GM18951 (cell line): ENCODE measurements at regions not wholly inside any gene's neighbourhood (a gene's known extent, or its start where the extent isn't known, plus 50 kb on each side); places are given as distances from the start of the nearest gene placed in this dataset.

Experiments used
- POLR2A ChIP-seq: IDR thresholded peaks from 4 replicates; pipeline ENCODE4 v1.6.1; 2011; ENCODE audit warnings: mild to moderate bottlenecking; ENCODE audit not compliant: insufficient read length, insufficient read depth; ENCODE audit errors: extremely low read depth
- in situ Hi-C: fragments of 300-500 bp; cut with MboI; formaldehyde crosslinking; loops from one replicate; pipeline ENCODE4 v1.12.0; 2022; ENCODE audit warnings: low sequenced_read_pairs, mixed read lengths, inconsistent platforms; ENCODE audit not compliant: unreplicated experiment

DNA sequence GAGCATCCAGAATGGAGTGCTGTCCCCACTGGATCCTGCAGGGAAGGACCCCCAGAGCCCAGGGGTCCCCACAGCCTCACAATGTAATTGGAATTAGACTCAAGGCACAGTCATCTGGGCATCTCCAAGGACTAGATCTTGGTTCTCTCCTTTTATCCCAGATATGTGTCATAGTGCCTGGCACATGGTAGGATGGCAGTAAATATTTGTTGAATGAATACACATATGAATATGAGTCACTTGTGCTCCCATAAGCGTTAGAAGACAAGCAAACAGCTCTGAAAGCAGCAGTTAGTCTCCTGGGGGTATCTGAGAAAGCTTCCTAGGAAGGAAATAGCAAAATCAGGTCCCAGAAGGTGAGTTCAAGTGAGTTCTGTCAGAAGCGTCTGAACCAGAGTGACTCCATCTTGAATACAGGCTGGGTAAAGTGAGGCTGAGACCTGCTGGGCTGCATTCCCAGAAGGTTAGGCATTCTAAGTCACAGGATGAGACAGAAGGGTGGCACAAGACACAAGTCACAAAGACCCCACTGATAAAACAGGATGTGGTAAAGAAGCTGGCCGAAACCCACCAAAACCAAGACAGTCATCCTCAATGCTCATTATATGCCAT lies 234.1 kb upstream of the ID2 start:
- TF ChIP-seq POLR2A = no peak
- in situ Hi-C loops = no loop called here

DNA sequence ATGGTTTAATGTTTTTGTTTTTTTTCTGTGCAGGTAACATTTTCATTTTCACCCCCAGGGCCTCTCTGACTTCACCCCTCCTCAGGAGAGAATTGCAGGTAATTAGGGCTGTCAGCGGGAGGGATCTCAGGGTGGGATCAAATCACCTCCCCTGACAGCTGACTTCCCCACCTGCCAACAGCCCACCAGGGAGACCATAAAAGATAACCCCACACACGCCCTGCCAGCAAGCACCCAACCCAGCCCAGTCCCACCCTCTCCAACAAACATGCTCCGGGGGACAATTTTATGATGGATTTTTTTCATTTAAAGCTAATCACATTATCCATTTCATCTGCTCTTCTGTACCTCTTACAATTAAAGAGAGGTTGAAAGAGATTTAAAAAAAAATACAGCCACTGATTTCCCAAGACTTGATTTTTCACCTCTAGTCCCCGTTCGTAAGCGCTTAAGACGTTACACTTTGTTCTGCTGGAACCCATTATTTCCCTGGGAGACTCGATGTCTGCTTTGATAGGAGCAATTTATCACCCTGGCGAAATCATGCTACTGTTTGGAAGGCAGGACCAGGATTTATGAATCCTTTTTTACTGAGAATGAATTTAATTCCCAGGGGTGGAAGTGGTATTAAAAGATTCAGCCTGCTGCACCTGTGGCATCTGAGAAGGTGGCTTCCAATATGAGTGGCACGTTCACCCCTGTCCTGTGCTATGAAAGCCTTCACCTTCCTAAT lies 232.9 kb upstream of the ID2 start:
- in situ Hi-C loops = no loop called here
- no peak for TF ChIP-seq POLR2A

DNA sequence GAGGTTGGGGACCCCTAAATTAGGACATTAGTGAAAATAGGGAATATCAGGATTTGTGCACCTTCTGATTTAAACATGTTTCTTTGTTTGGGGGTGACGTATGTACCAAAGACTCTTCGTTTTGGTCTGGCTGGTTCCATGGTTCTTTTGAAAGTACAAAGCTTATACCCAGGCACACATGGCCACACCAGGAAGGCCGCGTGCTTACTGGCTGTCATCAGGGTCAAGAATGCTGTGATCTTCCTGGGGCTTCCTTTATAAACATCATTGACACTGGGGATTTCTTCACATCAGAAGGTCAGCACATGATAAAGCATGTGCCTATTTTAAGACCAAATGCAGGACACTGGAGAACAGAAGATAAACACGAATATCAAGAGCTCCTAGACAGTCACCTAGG lies 230.6 kb upstream of the ID2 start:
- in situ Hi-C loops = no loop called here

DNA sequence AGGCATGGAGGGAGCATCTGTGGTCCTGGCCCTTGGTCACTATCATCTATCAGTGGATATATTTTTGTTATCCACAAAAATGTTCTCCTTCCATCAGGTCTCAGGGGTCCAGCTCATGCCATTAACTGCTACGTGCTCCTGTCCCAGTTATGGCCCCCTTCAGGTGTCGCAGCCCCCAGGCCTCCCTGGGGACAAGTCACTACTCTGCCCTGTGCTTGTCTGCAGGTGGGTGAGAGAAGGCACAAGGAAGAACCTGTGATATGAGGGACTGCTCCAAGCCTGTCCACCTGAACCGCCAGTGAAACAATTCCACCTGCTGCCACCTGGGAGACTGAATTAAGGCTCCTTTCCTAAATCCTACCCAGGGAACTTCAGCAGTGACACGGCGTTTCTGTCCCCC lies 229.6 kb upstream of the ID2 start:
- no peak for TF ChIP-seq POLR2A
- in situ Hi-C loops = no loop called here

More for the DNA sequence above, 230.6 kb upstream of the ID2 start:
- TF ChIP-seq POLR2A = no peak

DNA sequence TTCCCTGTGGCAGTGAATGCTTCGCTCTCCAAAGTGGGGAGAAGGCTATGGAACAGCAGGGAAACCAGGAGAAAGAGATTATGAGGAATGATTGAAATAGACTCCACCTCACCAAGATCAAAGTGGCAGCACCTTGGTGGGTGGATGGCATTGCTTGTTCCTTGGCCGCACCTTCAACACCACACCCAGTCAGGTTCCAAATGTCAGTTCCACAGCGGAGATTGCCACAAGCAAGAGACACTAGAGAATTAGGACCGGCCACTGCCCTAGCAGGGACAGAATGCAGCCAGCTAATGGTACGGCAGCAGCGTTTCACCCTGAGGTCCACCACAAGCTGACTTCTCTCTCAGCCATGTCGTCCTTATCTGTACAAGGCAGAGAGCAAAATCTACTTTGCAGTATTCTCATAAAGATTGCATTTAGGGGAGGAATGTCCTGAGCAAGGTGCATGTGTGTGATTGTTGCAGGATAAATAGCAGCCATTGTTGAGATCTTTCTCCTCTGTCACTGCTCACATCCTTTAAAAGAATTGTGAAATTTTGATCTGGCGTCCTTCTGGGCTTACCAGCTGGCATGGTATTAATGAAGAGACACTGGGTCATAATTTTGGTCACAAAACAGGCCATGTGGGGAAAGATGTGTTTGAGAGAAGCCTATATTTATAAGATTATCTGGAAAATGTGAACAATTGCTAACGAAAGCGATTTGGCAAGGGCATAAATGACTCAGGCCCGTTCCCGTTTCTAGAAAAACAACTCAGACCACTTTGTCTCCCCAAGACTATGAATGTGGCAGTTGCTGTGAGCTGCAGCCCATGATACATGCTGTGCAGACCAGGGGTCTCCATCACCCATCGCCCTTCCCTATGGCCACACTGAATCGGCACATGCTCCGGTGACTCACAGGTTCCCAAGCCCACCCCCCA lies 228.6 kb upstream of the ID2 start:
- in situ Hi-C loops = no loop called here
- no peak for TF ChIP-seq POLR2A

DNA sequence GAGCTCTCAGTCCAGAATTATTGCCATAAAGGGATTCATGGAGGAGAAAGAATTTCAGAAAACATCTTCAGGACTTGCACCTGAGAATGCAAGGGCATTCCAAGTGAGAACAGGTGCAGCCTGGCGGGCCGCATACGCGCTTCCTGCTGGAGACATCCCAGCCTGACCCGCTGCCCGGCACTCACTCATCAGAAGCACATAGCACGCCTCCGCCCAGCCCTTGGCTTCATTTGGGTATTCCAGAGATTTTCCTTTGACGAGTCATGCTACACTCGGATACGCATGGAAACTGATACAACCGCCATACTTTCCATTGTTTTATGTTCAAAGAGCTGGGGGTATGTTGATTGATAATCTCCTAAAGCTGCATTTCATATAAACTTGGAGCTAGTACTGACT lies 228.0 kb upstream of the ID2 start:
- in situ Hi-C loops = no loop called here
- no peak for TF ChIP-seq POLR2A

DNA sequence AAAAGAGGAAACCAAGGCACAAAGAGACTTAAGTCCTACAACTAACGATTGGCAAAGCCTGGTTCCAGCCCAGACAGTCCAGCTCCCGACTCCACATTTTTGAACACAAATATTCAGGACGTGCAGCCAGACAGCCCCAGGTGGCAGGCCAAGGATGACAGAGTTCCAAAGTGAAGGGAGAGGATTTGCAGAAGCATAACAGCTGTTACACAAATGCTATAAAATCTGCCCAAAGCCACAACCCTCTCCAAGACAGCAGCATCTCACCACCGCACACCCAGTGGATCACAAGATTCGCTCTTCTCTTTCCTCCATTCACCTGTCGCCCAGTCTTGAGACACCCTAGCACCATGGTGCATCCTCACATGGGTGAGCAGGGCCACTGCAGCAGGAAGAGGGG lies 227.1 kb upstream of the ID2 start:
- no peak for TF ChIP-seq POLR2A
- in situ Hi-C loops = no loop called here

DNA sequence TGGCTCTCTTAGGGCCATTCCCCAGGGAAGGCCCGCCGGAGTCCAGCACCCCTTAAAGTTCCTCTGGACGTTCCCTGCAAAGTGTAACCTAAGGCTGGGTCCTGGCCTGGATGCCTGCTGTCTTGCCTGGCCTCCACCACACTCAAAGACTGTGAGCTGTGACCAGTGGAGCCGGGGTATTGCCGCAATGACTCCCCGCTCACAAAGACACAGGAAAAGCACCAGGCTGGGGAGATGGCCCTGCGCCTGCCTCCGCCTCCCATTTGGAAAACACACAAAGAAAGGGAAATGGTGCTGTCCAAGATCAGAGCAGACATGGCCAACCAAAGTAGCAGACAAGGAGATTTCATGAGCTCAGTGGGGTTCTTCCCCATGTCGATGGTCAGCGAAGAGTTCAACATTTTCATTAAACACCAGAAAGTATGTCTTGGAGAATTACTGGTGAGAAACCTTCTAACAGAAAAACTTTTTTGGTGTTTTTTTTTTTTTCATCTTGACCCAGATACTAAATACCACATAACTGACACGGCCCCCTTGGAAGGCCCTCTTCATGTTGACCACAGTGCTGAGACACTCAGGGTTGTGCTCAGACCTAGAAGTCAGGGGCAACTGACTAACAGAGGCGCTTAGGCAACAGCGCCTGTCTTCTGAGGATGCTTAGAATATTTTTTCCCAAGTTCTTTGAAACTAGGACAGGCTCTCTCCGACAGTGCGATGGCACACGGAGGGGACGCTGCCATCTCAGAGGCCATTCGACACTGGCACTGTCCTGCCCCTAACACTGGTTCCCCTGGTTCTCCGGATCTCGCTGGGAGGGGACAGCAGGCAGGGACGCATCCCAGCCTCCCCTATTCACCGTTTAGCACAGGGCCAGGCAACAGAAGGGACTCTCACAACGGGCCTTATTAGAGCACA lies 226.4 kb upstream of the ID2 start:
- in situ Hi-C loops = no loop called here
- TF ChIP-seq POLR2A = no peak

DNA sequence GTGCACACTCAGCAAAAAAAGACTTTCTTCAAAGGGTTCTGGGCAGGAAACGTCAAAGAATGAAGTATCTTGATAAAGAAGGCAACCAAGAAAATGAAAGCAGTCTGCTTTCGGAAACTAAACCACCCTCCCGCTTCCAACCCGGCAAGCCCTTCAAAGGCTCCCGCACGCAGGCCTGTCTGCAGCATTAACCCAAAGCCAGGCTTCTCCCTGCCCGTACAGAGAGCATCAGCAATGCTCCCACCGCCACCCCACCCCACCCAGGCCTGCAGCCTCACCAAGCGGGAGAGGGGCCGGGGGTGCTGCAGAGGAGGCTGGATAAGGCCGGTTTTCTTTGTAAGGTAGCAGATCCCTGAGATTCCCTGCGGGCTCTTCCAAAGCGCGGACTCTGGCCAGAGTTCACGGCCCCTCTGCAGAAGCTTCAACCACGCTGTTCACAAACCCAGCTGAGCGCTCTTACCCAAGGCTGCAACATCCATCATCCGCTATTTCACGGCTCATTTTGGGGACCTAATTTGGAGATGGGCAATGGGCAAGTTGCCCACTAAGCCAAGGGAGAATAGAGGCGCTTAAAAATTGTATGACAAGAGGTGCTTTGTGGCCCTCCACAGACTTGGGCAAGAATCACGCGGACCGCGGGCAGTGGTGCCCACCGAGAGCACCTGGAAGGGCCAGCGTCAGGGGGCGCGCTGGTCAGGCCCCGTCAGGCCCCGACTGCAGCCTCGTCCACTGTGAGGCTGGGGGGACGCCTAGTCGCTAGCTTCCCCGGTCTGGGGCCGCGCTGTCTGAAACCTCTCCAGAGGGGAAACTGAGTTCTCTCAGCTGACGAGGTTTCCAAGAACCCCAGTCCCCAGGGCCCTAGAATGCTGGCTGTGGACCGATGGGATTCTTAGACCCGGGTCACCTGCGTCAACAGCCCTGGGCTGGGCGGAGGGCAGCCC lies 225.4 kb upstream of the ID2 start:
- TF ChIP-seq POLR2A = no peak
- in situ Hi-C loops = no loop called here

DNA sequence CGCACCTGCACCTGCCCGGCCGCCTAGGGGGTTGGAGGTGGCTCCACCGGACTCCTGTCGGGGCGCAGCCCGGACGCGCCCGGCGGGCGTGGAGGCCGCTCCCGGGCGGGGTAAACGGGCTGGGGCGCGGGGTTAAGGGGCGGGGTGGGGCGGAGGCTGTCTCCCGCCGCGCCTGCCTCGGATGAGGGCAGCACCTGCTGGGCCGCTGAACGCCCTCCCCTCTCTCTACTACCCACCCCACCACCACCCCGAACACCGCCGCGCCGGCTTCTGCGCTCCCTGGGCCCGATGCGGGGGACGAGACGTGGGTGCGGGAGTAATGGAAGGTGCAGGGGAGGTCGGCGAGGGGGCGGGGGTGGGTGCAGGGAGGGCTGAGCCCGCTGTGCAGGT lies 224.8 kb upstream of the ID2 start:
- TF ChIP-seq POLR2A = no peak
- in situ Hi-C loops = no loop called here

DNA sequence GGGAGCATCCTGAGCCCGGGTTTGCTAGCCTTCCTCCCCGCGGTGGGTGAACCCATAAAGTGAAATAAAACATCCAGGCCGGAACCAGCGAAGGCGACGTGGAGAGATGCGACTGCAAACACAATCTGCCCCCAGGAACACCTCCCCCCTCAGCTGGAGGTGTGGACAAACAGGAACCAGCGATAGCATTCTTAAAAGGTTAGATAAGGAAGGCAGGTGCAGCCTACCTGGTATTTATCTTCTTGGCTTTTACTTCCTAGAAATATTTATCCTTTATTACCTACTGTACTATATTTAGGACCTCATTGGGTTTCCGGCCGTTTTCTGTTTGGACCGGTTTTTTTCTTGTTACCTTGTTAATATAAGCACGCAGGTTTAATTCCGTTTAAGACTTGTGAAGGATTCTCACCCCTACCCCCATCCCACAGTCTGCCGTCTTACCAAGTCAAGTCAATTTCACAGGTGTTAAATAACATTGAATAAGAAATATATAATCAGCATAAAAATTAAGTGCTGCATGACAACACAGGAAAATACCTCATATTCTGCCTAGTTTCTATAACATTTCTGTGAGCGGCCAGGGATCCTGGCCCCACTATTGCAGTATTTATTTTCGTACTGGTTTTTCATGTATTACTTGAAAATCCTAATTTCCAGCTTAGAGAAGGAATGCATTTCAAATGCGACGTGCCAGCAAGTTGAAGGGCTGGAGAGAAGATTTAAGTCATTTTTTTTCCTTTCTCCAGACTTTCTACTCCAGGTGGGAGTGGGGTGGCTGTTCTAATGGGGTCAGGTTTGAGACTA lies 224.0 kb upstream of the ID2 start:
- in situ Hi-C loops = no loop called here
- TF ChIP-seq POLR2A = no peak
